Effector memory CD4-positive, alpha-beta T cell (primary cell): ENCODE measurements at regions not wholly inside any gene's neighbourhood (a gene's known extent, or its start where the extent isn't known, plus 50 kb on each side); places are given as distances from the start of the nearest gene placed in this dataset.

Source experiments
- DNase-seq, 3 donors: peaks; one replicate each; pipeline ENCODE4 v3.0.0-alpha.2; 2020
- H3K27ac ChIP-seq: 2 replicates; pipeline ENCODE4 v1.7.0; 2013; ENCODE audit warnings: mild to moderate bottlenecking, low read length, moderate library complexity; ENCODE audit not compliant: insufficient read depth, poor library complexity, severe bottlenecking
- H3K27me3 ChIP-seq: replicated peaks from 2 replicates; pipeline ENCODE4 v1.7.0; 2013; ENCODE audit warnings: mild to moderate bottlenecking, low read length; ENCODE audit not compliant: insufficient read depth, control insufficient read depth, poor library complexity, severe bottlenecking
- H3K36me3 ChIP-seq: 2 replicates; pipeline ENCODE4 v1.7.0; 2013; ENCODE audit warnings: mild to moderate bottlenecking, low read length, moderate library complexity; ENCODE audit not compliant: control insufficient read depth, insufficient read depth
- H3K4me1 ChIP-seq: 2 replicates; pipeline ENCODE4 v1.7.0; 2013; ENCODE audit warnings: low read length, mild to moderate bottlenecking; ENCODE audit not compliant: control insufficient read depth, insufficient read depth, poor library complexity, severe bottlenecking
- H3K4me3 ChIP-seq: 2 replicates; pipeline ENCODE4 v1.7.0; 2013; ENCODE audit warnings: low read length, low read depth, mild to moderate bottlenecking; ENCODE audit not compliant: insufficient read depth, poor library complexity, severe bottlenecking
- H3K9me3 ChIP-seq: 2 replicates; pipeline ENCODE4 v1.7.0; 2013; ENCODE audit warnings: mild to moderate bottlenecking, low read length, moderate library complexity; ENCODE audit not compliant: control insufficient read depth

DNA sequence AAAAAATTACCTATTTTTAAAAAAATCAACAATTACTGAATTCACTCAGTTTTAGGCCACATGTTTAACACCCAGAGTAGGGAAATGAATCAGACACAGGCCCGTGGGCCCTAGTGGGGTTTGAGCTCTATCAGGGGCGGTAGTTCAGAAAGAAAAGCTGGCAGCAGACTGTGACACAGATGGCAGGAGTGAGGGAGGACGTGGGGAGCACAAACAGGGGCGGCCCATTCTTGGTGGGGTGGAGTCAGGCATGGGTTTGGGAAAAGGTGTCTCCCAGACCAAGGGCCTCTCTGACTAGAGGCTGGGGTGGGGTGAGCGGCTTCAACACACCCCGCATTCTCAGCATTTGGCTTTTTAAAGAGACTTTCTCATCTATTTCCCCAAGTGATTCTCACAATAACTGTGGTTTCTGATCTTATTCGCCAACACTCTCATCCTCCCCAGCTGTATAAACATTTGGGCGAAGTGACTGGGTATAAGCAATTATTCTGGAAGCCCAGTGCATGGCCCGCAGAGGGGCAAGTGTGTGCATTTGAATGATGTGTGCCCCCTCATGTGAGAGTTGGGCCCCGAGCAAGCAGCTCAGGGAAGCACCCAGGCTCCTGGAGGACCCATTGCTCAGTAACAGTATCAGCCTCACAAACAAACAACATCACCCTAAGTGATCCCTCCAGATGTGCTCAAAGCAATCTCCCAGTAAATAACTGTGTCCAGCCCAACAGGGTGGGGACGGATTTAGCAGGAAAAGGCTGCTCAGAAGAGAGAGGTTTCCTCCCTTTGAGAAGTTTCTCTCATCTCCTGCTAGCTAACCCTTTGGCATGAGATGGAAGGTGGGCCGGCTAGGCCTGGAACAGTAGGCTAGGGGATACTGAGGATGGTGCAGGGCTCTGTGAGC, 437.6 kb upstream of the ZMIZ1 start:
- Histone ChIP-seq H3K27me3 (no peaks in the 10 kb centered on the region), H3K4me1 (no peaks in the 10 kb centered on the region), H3K27ac (no peak overlapping the region), H3K9me3 (no peaks in the 10 kb centered on the region), H3K4me3 (no peak overlapping the region), H3K36me3 (no peaks in the 10 kb centered on the region)
- no peak for DNase-seq

DNA sequence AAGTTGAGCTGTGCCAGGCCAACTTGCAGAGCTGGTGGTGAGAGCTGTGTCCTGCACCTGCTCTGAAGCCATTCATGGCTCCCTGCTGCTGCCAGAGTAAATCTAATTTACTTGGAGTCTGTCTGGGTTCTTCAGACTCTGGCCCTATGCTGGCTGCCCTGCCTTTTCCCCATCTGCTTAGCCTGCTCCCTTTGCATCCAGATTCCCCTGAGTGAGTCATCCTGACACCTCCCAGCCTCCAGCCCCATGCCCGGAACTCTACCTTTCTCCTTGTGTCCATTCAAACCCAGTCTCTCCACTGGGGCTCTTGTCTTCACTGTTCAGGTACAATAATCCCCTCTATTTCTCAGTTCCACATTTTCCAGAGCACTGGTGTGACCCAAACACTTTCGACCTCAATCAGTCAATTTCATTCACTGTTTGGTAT, 434.4 kb upstream of the ZMIZ1 start:
- Histone ChIP-seq H3K9me3 (no peaks in the 10 kb centered on the region), H3K27me3 (no peaks in the 10 kb centered on the region), H3K4me1 (no peaks in the 10 kb centered on the region), H3K36me3 (no peaks in the 10 kb centered on the region), H3K27ac (no peak overlapping the region), H3K4me3 (no peak overlapping the region)
- DNase-seq: no peak

DNA sequence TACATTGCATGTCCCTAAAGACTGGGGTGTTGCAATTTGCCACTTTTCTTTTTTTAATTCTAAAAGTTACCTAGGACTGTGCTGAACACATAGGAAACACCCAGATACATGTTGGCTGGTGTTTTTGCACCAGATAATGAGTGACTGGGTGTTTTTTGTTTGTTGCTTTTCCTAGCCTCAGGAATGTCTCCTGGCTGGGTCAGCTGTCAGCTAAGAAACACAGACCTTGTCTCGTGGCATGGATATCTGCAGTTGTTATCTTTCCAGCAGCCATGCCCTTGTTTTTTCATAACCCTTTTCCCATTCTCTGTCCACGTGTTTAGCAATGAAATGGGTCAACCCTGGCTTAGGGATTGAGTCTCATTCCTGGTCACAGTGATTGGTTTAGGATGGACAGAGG, 433.9 kb upstream of the ZMIZ1 start:
- Histone ChIP-seq H3K4me3 (no peak overlapping the region), H3K27me3 (no peaks in the 10 kb centered on the region), H3K36me3 (no peaks in the 10 kb centered on the region), H3K27ac (no peak overlapping the region), H3K9me3 (no peaks in the 10 kb centered on the region), H3K4me1 (no peaks in the 10 kb centered on the region)
- DNase-seq: no peak

DNA sequence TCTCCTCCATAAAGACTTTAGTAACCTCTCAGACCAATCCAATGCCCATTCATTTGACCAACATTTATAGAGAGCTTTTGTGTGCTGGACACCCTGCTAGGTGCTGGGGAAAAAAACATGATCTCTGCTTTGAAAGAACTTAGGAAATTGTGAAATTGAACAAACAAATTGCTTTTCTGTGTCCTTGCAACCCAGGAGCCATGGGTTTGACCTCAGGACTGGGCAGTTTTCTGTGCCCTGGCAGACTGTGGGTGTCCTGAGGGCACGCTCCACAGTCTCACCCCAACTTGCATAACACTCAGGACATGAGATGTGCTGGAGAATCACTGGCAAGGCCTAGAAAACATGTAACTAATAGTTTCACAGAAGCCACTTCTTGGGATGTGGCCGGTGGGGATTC, 429.1 kb upstream of the ZMIZ1 start:
- Histone ChIP-seq H3K4me1 (no peaks in the 10 kb centered on the region), H3K27me3 (no peaks in the 10 kb centered on the region), H3K27ac (no peak overlapping the region), H3K4me3 (no peak overlapping the region), H3K9me3 (no peaks in the 10 kb centered on the region), H3K36me3 (no peaks in the 10 kb centered on the region)
- DNase-seq: no peak

DNA sequence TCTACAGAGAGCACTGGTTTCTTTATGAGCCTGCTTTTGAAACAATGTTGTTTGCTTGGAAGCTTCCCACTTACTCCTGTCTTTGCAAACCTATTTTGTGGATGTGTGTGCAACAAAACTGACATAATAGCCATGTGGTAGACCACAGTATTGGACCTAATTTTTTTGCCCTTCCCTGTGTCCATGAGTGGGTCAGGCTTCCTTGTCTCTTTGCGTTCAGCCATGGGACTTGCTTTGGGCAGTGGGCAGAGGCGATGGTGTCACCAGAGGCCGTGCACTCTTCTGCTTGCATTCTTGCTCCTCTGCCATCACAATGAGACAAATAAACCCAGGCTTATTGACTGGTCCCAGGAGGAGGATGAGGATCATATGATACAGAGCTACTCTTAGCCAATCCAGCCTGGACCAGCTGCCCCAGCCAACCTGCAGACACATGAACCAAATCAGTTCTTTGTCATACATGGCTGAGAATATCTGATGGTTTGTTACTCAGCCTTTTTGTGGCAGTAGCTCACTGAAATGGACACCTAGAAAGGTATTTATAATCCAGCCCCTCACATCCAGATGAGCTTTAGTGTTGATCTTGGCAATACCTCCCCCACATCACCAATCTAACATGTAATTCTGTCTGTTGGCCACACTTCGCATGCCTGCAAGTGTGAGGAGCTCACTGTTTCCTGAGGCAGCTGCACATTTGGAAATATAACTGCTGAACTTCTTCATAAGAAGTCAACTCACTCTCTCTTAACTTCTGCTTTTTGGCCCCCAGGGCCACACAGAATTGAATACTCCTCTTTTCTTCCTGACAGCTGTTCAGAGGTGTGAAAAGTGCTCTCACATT, 427.8 kb upstream of the ZMIZ1 start:
- no peak for DNase-seq
- no peak overlapping the region for H3K4me3 ChIP-seq
- H3K4me1 ChIP-seq: no peaks in the 10 kb centered on the region
- H3K27ac ChIP-seq: no peak overlapping the region
- H3K9me3 ChIP-seq: no peaks in the 10 kb centered on the region
- H3K36me3 ChIP-seq: no peaks in the 10 kb centered on the region
- H3K27me3 ChIP-seq: no peaks in the 10 kb centered on the region

DNA sequence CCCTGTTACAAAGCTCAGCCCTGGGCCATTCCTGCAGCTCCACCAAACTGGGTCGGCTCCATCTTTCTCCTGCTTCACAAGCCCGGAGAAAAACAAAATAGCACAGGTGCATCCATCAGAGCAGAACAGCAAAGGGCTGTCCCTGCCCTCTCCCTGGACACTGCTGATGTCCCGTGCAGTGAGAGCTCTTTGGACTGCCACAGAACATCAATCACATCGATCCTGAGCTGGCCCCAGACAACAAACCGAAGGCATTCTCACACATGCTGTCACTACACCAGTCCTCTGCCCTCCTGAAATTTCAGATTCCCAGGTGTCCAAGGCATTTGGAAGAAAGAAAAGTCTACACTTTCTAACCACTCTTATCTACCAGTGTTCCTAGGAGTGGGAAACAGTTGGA, 427.1 kb upstream of the ZMIZ1 start:
- no peak for DNase-seq
- no peaks in the 10 kb centered on the region for H3K4me1 ChIP-seq
- H3K27ac ChIP-seq: no peak overlapping the region
- no peaks in the 10 kb centered on the region for H3K36me3 ChIP-seq
- no peaks in the 10 kb centered on the region for H3K27me3 ChIP-seq
- no peaks in the 10 kb centered on the region for H3K9me3 ChIP-seq
- H3K4me3 ChIP-seq: no peak overlapping the region

DNA sequence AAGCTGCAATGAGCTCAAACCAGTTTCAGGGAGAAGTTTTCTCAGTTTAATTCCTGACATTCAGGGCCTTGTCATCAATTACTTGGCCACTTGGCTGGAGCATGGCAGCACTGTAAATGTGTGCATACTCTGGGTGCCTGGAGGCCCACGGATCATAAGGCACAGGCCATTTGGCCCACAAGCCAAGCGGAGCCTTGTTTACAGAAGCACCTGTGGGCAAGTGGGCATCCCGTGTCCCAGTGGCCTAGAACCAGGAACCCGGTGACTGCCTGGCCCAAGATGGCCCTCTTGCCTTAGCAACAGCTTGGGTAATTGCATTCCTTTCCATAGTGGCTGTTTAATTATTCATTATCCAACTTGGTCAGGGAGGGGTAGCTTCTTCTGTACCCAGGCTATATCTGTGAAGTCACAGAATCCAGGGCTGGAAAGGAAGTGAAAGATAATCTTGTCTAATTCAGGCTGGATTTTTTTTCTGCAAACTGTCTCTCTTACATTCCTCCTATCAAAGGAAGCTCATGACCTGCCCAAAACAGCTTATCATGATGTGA, 426.4 kb upstream of the ZMIZ1 start:
- H3K4me1 ChIP-seq: no peaks in the 10 kb centered on the region
- no peaks in the 10 kb centered on the region for H3K27me3 ChIP-seq
- no peak overlapping the region for H3K4me3 ChIP-seq
- H3K9me3 ChIP-seq: no peaks in the 10 kb centered on the region
- no peak for DNase-seq
- no peak overlapping the region for H3K27ac ChIP-seq
- no peaks in the 10 kb centered on the region for H3K36me3 ChIP-seq

DNA sequence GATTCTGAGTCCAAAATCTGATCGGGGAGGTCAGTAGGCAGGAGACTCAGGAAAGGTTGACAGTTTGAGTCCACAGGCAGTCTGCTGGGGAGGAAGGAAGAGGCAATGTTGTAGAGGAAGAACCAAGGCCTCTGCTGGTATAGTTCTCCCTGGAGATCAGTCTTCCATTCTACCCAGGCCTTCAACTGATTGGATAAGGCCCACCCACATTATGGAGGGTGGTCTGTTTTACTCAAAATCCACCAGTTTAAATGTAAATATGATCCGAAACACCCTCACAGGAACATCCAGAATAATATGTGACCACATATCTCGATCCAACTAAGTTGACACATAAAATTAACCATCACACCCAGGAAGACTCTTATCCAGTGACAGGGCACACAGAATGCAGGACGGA, 425.3 kb upstream of the ZMIZ1 start:
- Histone ChIP-seq H3K4me1 (no peaks in the 10 kb centered on the region), H3K4me3 (no peak overlapping the region), H3K36me3 (no peaks in the 10 kb centered on the region), H3K9me3 (no peaks in the 10 kb centered on the region), H3K27me3 (no peaks in the 10 kb centered on the region), H3K27ac (no peak overlapping the region)
- DNase-seq: no peak

DNA sequence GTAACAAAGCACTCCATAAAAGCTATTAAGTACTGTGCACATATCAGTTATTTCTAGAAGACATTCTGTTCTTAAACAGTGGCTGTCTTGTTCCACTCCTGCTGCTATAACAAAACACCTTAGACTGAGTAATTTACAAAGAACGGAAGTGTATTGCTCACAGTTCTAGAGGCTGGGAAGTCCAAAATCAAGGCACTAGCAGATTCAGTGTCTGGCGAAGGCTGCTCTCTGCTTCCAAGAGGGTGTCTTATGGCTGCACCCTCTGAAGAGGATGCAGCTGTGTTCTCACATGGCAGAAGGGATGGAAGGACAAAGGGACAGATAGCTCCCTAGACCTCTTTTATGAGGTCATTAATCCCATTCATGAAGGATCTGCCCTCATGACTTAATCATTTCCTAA, 424.2 kb upstream of the ZMIZ1 start:
- Histone ChIP-seq H3K4me3 (no peak overlapping the region), H3K27me3 (no peaks in the 10 kb centered on the region), H3K9me3 (no peaks in the 10 kb centered on the region), H3K4me1 (no peaks in the 10 kb centered on the region), H3K36me3 (no peaks in the 10 kb centered on the region), H3K27ac (no peak overlapping the region)
- DNase-seq: no peak

DNA sequence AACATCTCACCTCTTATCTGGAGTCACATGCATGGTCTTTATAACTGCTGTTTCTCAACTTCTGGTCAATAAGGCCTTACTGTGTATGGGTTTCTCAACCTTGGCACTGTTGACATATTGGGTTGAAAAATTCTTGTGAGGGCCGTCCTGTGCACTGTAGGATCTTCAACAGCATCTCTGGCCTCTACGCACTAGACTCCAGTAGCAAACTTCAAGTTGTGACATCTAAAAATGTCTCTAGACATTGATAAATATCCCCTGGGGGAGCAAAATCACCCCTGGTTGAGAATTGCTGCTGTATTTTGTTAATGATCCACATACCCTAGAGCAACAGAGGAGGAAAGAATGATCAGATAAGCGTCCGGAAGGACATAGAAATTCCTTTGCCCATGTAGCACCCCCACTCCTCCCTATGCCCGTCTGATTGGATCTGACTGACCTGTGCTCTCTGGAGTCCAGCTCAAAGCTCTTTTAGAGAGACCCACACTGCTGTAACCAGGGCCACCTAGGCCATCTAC, 423.5 kb upstream of the ZMIZ1 start:
- no peaks in the 10 kb centered on the region for H3K4me1 ChIP-seq
- H3K36me3 ChIP-seq: no peaks in the 10 kb centered on the region
- no peaks in the 10 kb centered on the region for H3K9me3 ChIP-seq
- no peak overlapping the region for H3K4me3 ChIP-seq
- DNase-seq: no peak
- no peak overlapping the region for H3K27ac ChIP-seq
- peaks cover 3% of the 10 kb centered on the region for H3K27me3 ChIP-seq
